GM12872 (cell line): ENCODE measurements at regions not wholly inside any gene's neighbourhood (a gene's known extent, or its start where the extent isn't known, plus 50 kb on each side); places are given as distances from the start of the nearest gene placed in this dataset.

Experiments used
- TF ChIP-seq, protein P1 (sequence below): IDR thresholded peaks from 3 replicates; pipeline ENCODE4 v1.5.1; 2011; ENCODE audit warnings: low read depth, mild to moderate bottlenecking, low read length, moderate library complexity; ENCODE audit not compliant: insufficient read depth

DNA sequence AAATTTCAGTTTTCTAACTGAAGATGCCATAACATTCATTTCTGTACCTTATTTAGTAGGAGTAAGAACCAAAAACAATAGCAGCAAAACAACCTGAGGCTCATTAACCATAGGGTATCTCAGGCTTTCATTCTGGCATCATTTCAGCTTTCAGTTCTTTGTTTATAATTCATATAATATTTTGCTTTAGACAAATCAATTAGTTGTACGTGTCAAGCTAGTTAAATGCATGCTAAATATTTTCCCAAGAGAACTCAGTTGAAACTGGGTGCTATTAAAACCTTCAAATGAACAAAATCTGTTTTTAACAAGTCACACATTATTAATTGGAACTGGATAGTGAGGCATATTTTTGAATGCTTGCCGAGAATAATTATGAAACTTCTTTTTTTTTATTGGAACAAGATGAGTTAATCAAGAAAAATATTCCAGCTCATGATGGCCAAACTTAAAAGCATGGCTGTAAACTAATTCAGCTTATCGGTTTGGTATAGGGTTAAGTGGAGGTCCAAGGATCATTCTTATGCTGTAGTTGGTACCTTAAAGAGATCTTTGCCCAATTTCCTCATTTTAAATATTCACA lies 442.7 kb downstream of the BTG1 start:
- TF ChIP-seq, protein P1, sequence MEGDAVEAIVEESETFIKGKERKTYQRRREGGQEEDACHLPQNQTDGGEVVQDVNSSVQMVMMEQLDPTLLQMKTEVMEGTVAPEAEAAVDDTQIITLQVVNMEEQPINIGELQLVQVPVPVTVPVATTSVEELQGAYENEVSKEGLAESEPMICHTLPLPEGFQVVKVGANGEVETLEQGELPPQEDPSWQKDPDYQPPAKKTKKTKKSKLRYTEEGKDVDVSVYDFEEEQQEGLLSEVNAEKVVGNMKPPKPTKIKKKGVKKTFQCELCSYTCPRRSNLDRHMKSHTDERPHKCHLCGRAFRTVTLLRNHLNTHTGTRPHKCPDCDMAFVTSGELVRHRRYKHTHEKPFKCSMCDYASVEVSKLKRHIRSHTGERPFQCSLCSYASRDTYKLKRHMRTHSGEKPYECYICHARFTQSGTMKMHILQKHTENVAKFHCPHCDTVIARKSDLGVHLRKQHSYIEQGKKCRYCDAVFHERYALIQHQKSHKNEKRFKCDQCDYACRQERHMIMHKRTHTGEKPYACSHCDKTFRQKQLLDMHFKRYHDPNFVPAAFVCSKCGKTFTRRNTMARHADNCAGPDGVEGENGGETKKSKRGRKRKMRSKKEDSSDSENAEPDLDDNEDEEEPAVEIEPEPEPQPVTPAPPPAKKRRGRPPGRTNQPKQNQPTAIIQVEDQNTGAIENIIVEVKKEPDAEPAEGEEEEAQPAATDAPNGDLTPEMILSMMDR: no peak

DNA sequence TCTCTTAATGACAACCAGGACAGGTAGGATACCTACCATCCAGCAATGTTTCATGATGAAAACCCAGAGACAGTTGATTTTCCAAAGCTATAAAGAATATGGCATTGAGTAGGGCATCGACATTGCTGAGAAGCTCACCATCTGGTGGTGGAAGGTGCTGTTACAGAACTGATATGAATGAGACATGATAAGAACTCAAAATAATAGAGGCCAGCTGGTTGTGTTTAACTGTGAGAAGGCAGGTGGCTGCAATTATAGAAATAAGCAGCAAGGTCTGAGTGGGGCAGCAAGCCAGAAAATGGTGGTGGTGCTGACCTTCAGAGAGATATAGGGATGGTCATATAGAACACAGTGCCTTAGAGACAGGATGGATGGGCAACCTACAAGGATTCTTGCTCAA lies 449.7 kb downstream of the BTG1 start:
- TF ChIP-seq, protein P1: no peak

DNA sequence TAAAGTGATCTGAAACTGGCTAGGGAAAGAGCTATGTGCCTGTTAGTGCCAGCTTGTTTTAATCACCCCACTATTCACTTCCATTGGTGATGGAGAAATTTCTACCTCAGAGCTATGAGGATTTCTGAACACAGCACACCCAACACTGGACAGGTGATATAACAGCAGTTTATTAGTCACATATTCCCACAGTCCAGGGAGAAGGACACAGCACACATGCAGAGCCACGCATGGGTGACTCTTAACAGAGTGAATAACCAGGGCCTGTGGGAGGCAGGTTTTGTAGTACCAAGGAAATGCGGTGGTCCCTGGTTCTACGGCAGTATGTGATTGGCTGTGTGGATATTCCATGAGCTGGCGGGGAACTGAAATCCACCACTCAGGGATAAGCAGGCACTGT lies 455.1 kb downstream of the BTG1 start:
- TF ChIP-seq, protein P1: no peak

DNA sequence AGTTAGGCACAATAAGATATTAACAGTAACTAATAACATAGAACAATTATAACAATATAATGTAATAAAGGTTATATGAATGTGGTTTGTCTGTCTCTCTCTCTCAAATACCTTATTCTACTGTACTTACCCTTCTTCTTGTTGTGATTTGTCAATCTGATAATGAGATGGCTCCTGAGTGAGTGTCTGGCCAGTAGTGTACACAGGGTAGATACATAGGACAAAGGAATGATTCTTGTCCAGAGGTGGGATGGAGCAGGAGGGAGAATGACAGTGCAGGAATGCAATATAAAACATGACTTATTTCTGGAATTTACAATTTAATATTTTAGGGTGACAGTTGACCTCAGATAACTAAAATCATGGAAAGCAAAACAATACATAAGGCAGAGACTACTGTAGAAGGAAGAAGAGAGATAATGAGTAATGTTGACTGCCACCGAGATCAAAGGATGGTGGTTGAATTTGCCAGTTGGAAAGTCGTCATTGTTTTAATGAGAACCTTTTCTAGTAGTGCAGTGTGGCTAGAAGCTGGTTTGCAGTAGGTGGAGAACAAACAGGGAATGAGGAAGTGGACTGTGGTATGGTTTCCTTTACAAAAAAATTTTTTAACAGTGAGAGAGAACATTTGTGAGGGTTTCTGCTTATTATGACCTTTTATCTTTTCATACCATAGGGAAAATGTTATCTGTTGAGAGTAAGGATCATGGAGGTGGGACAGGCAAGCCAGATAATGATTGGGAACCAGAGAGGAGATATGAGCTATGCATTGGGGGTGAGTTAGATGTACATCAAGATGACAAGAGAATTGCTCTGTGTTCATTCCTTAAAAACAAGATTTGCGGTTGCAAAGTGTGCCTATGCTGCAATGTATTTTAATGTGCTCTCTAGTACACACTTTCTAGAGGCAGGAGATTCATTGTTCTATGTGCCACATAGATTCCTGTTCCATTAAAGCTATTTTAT lies 458.3 kb downstream of the BTG1 start:
- TF ChIP-seq, protein P1: no peak

DNA sequence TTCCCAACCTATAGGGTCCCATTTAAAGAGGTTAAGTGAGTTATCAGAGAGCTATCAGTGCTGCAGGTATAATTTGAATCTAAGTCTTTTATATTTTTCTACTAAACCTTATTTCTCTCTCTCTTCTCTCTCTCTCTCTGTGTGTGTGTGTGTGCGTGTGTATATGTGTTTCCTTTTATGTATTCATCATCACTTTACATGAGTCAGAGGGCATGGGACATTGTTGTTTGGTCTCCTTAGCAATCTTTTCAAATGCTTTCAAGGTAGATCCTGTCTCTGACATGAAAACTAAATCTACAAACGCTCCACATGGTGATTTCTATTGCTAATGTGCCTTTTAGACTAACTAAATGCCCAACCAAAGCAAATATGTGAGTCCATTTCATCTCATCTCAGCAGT lies 459.7 kb downstream of the BTG1 start:
- TF ChIP-seq, protein P1: no peak

DNA sequence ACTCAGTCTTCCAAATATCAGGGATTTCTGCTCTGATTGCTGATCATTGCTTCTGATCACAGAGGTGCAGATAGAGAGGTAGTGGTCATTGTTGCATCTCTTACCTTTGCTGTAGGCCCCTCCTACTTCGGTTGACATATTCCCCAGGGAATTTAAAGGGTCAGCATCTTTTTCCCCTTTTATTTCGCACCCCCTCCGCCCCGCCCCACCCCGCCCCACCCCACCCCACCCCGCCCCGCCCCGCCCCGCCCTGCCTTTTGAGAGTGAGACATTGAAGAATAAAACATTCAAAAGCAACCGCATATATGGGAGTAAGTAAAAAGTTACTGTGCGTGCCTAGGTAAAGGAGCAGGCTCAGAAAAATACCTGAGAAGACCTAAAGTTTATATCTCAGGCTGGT lies 463.9 kb downstream of the BTG1 start:
- TF ChIP-seq, protein P1: no peak

DNA sequence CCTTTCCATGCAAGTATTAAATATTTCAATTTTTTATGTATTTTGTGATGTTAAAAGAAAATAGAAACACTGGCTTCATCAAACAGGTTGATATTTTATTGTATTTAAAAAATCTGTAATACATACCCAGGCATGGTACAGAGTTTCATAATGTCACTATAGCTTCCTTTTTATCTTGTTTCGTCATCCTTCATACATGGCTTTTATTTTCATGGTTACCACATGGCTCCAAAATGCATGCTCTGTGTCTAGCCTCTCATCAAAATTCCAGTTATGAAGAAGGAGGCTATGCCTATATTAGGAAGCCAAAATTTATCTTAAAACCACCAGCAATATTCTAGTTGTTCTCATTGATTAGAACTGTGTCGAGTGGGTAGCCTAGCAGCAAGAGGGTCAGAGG lies 464.8 kb downstream of the BTG1 start:
- TF ChIP-seq, protein P1: no peak
